Ovary (tissue), 3 donors: ENCODE measurements at regions not wholly inside any gene's neighbourhood (a gene's known extent, or its start where the extent isn't known, plus 50 kb on each side); places are given as distances from the start of the nearest gene placed in this dataset.

Experiments used
- EP300 ChIP-seq: sonication (generic); formaldehyde crosslinking; IDR thresholded peaks from one replicate; pipeline ENCODE4 v1.6.1; 2017; ENCODE audit warnings: antibody characterized with exemption
- POLR2A ChIP-seq: fragments of 450-650 bp; IDR thresholded peaks from one replicate; pipeline ENCODE4 v1.6.1; 2017; ENCODE audit warnings: antibody characterized with exemption, mild to moderate bottlenecking, moderate library complexity
- TF ChIP-seq, protein P1 (sequence below), 3 donors: fragments of 450-650 bp in 2 of 3; fragments of 200-600 bp in 1 of 3; IDR thresholded peaks; one replicate each; pipeline versions ENCODE4 v1.5.1 to v1.8.0; 2016 to 2022; ENCODE audit warnings: antibody characterized with exemption in 3 of 3, mild to moderate bottlenecking in 1 of 3
- donor health status: DM: no; HTN: no; CAD: no.

DNA sequence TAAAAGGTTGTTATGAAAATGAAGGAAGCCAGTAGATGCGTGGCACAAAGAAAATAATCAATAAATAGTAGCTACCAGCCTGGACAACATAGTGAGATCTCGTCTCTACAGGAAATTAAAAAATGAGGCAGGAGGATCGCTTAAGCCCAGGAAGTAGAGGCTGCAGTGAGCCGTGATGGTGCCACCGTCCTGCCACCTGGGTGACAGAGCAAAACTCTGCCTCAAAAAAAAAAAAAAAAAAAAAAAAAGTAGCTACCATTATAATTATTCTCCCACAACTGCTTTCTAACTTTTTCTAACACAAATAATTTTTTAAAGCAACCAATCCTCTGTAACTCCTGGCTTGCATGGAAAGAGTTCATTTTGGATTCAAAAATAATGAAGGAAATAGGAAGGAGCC is 133.0 kb downstream of the NDUFA12 start:
- TF ChIP-seq, protein P1, sequence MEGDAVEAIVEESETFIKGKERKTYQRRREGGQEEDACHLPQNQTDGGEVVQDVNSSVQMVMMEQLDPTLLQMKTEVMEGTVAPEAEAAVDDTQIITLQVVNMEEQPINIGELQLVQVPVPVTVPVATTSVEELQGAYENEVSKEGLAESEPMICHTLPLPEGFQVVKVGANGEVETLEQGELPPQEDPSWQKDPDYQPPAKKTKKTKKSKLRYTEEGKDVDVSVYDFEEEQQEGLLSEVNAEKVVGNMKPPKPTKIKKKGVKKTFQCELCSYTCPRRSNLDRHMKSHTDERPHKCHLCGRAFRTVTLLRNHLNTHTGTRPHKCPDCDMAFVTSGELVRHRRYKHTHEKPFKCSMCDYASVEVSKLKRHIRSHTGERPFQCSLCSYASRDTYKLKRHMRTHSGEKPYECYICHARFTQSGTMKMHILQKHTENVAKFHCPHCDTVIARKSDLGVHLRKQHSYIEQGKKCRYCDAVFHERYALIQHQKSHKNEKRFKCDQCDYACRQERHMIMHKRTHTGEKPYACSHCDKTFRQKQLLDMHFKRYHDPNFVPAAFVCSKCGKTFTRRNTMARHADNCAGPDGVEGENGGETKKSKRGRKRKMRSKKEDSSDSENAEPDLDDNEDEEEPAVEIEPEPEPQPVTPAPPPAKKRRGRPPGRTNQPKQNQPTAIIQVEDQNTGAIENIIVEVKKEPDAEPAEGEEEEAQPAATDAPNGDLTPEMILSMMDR (IDR thresholded peaks at IDR 0.05) = no peak
- TF ChIP-seq POLR2A (no peak), EP300 (no peak)
